ENCODE measurements at regions not wholly inside any gene's neighbourhood (a gene's known extent, or its start where the extent isn't known, plus 50 kb on each side); places are given as distances from the start of the nearest gene placed in this dataset.
"Not testable (repeated sequence)": the region's sequence is repeated elsewhere in the genome, so short reads cannot be mapped to it uniquely, and the experiment has no call there.

DNA sequence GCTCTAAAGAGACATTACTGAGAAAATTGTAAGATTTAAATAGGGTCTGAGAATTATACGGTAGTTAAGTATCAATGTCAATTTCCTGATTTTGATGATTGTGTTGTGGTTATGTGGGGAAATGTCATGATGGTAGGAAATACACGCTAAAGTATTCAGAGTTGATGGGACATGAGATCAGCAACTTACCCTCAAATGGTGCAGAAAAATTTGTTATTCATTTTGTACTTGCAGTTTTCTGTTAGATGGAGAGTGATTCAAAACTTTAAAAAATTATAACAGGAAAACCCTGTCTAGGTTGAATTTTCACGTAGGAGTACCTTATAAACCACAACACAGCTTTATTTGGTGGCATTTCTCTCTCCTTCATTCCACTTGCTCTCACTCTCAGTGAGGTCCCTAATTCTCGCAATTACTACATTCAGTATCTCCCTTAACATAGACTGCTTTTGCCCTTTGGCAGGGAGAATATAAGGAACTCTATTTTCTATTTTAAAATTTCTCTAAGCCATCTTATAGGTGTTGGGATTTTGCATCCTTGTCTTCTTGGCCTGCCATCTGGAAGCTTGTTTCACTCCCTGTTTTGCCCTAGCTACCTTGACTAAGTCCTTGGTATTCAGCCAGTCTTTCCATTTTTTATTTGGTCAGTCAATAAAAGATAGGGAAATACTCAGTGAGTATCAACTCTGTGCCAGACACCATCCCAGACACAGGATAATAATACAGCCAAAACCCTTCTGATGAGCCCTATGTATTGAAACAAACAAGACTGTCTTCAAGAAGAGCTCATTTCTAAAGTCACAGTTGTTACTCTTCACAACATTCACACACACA, 550.6 kb upstream of the ACVR2A start:
- Histone ChIP-seq H3K4me1 (no peaks in the 10 kb centered on the region), H3K27me3 (no peaks in the 10 kb centered on the region), H3K36me3 (no peaks in the 10 kb centered on the region), H3K9me3 (no peaks in the 10 kb centered on the region), H3K27ac (no peak overlapping the region), H3K4me3 (no peak overlapping the region)
- 84% methylated on average over 4 of the region's 4 CpGs for WGBS
- DNase-seq (ENCODE audit: low spot score in 2 of 2), result no peak
- TF ChIP-seq, protein P1, sequence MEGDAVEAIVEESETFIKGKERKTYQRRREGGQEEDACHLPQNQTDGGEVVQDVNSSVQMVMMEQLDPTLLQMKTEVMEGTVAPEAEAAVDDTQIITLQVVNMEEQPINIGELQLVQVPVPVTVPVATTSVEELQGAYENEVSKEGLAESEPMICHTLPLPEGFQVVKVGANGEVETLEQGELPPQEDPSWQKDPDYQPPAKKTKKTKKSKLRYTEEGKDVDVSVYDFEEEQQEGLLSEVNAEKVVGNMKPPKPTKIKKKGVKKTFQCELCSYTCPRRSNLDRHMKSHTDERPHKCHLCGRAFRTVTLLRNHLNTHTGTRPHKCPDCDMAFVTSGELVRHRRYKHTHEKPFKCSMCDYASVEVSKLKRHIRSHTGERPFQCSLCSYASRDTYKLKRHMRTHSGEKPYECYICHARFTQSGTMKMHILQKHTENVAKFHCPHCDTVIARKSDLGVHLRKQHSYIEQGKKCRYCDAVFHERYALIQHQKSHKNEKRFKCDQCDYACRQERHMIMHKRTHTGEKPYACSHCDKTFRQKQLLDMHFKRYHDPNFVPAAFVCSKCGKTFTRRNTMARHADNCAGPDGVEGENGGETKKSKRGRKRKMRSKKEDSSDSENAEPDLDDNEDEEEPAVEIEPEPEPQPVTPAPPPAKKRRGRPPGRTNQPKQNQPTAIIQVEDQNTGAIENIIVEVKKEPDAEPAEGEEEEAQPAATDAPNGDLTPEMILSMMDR (IDR thresholded peaks at IDR 0.05), result no peak
- no peak for TF ChIP-seq POLR2AphosphoS5 (IDR thresholded peaks at IDR 0.05)
- no peak for TF ChIP-seq EP300 (IDR thresholded peaks at IDR 0.05)
- TF ChIP-seq POLR2A (IDR thresholded peaks at IDR 0.05), result no peak

DNA sequence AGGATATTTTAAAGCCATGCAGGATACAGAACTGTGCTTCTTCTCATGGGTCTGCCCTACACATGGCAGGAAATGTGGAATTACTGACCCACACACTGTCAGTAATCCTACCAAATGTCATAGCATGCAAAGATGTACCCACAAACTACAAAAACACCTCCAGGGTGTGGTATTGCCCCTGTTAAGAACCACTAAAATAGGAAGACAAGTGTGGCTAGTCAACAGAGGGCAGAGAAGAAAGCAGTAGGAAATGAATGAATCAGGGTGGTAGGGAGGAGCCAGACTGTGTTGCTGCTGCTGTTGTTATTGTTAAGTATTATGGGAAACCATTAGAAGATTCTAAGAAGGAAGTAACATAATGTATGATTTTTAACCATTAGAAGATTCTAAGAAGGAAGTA, 556.7 kb upstream of the ACVR2A start:
- Histone ChIP-seq H3K9me3 (no peaks in the 10 kb centered on the region), H3K4me3 (no peak overlapping the region), H3K27me3 (no peaks in the 10 kb centered on the region), H3K4me1 (no peaks in the 10 kb centered on the region), H3K36me3 (no peaks in the 10 kb centered on the region), H3K27ac (no peak overlapping the region)
- no peak for TF ChIP-seq POLR2A (IDR thresholded peaks at IDR 0.05)
- TF ChIP-seq EP300 (IDR thresholded peaks at IDR 0.05), result no peak
- TF ChIP-seq, protein P1 (IDR thresholded peaks at IDR 0.05), result no peak
- no peak for TF ChIP-seq POLR2AphosphoS5 (IDR thresholded peaks at IDR 0.05)
- no peak for DNase-seq (ENCODE audit: low spot score in 2 of 2)

DNA sequence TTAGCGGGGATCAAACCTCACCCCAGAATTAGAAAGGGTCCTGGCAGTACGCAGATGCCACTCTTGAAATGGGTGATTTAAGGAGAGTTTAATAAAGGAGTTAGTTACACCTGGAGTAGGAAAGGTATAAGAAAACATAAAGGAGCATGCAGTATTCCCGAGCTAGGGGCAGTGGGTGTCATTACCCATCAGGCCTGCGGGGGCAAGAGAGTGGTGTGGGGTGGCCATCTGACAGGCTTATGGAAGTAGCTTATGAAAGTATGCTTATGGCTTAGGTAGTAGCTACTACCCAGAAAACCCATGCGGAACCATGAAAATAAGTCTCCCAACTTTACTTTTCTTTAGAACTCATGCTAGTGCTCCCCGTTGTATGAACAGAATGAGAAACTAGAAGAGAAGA, 568.9 kb upstream of the ACVR2A start:
- Histone ChIP-seq H3K4me3 (no peak overlapping the region), H3K4me1 (peaks cover 11% of the 10 kb centered on the region), H3K27ac (no peak overlapping the region), H3K27me3 (no peaks in the 10 kb centered on the region), H3K36me3 (no peaks in the 10 kb centered on the region), H3K9me3 (no peaks in the 10 kb centered on the region)
- TF ChIP-seq EP300 (IDR thresholded peaks at IDR 0.05), result no peak
- TF ChIP-seq POLR2AphosphoS5 (IDR thresholded peaks at IDR 0.05), result no peak
- TF ChIP-seq, protein P1 (IDR thresholded peaks at IDR 0.05), result no peak
- no peak for TF ChIP-seq POLR2A (IDR thresholded peaks at IDR 0.05)
- no peak for DNase-seq (ENCODE audit: low spot score in 2 of 2)
- WGBS, result 89% methylated on average over 6 of the region's 6 CpGs

DNA sequence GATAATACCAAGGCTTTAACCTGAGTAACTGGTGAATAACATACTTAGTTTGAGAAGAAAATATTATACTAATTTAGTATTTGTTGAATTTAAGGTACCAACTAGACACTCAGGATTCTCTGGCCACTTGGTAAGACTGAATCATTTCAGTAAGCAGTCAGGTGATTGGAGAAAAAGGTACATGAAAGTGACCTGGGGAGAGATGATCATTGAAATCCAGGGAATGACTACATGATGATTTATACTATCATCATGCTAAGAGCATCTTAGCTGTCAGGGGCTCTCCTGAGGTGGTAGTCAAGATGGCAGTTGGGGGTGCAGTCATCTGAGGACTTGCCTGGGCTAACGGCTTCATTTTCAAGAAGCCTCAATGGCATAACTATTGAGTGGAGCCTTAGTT, 571.2 kb upstream of the ACVR2A start:
- Histone ChIP-seq H3K27ac (no peak overlapping the region), H3K36me3 (no peaks in the 10 kb centered on the region), H3K4me3 (no peak overlapping the region), H3K9me3 (no peaks in the 10 kb centered on the region), H3K27me3 (no peaks in the 10 kb centered on the region), H3K4me1 (peaks cover 7% of the 10 kb centered on the region)
- 86% methylated on average over 1 of the region's 1 CpG for WGBS
- no peak for TF ChIP-seq POLR2AphosphoS5 (IDR thresholded peaks at IDR 0.05)
- TF ChIP-seq, protein P1 (IDR thresholded peaks at IDR 0.05), result no peak
- TF ChIP-seq EP300 (IDR thresholded peaks at IDR 0.05), result no peak
- no peak for TF ChIP-seq POLR2A (IDR thresholded peaks at IDR 0.05)
- DNase-seq (ENCODE audit: low spot score in 2 of 2), result no peak

DNA sequence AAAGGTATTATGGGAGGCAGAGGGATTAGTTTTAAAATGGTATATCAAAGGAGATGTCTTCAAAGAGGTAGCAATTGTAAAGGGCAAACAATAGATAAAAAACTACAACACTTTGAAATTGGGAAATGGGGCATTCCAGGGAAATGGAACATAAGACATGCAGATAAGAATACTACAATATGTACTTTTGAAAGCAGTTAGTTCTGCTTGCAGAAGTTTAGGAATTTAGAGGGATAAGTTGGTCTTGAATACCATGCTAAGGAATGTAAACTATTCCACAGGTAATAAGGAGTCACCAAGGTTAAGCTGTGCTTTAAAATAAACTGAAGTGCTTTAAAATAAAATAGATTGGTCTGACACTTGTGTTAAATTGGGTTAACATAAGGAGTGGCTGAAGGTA, 571.7 kb upstream of the ACVR2A start:
- H3K36me3 ChIP-seq, result no peaks in the 10 kb centered on the region
- H3K9me3 ChIP-seq, result no peaks in the 10 kb centered on the region
- no peaks in the 10 kb centered on the region for H3K27me3 ChIP-seq
- no peak for DNase-seq (ENCODE audit: low spot score in 2 of 2)
- no peak overlapping the region for H3K27ac ChIP-seq
- no peak for TF ChIP-seq EP300 (IDR thresholded peaks at IDR 0.05)
- TF ChIP-seq POLR2AphosphoS5 (IDR thresholded peaks at IDR 0.05), result no peak
- TF ChIP-seq, protein P1 (IDR thresholded peaks at IDR 0.05), result no peak
- no peak for TF ChIP-seq POLR2A (IDR thresholded peaks at IDR 0.05)
- no peak overlapping the region for H3K4me3 ChIP-seq
- H3K4me1 ChIP-seq, result peaks cover 2% of the 10 kb centered on the region

DNA sequence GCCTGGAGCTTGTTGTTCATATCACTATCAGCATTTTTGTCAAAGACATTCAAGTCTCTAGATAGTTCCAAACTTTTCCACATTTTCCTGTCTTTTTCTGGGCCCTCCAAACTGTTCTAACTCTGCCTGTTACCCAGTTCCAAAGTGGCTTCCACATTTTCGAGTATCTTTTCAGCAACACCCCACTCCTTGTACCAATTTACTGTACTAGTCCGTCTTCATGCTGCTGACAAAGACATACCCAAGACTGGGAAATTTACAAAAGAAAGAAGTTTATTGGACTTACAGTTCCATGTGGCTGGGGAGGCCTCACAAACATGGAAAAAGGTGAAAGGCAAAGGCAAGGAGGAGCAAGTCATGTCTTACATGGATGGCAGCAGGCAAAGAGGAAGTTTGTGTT, 575.2 kb upstream of the ACVR2A start:
- WGBS, result 88% methylated on average over 2 of the region's 2 CpGs
- not testable (repeated sequence) for H3K9me3 ChIP-seq; H3K4me1 ChIP-seq; H3K27ac ChIP-seq; DNase-seq (ENCODE audit: low spot score in 2 of 2); H3K36me3 ChIP-seq; H3K27me3 ChIP-seq; H3K4me3 ChIP-seq

All from suprapubic skin (tissue), 4 donors.